G401 (cell line): ENCODE measurements at regions not wholly inside any gene's neighbourhood (a gene's known extent, or its start where the extent isn't known, plus 50 kb on each side); places are given as distances from the start of the nearest gene placed in this dataset.
"Not testable (repeated sequence)": the region's sequence is repeated elsewhere in the genome, so short reads cannot be mapped to it uniquely, and the experiment has no call there.

Experiments
- DNase-seq: peaks from one replicate; pipeline ENCODE4 v3.0.0-alpha.2; 2015; ENCODE audit warnings: low spot score
- in situ Hi-C: cut with HindIII; loops from 2 replicates; pipeline ENCODE4 v1.10.0; 2016; ENCODE audit warnings: low sequenced_read_pairs, mixed read lengths

- no peak for DNase-seq
- in situ Hi-C loops, result no loop called here
Observed at GRCh38 chr5:19104948-19105347, 883.1 kb downstream of the CDH18 start.

- no peak for DNase-seq
- in situ Hi-C loops, result no loop called here
Observed at GRCh38 chr5:19122923-19123322, 865.1 kb downstream of the CDH18 start.

- in situ Hi-C loops, result no loop called here
- DNase-seq, result peak; percentile 55
Observed at GRCh38 chr5:19125956-19126713, 861.9 kb downstream of the CDH18 start.

- no peak for DNase-seq
- in situ Hi-C loops, result no loop called here
Observed at GRCh38 chr5:19140276-19140675, 847.7 kb downstream of the CDH18 start.

GRCh38 chr5:19141937-19142524 is 846.0 kb downstream of the CDH18 start:
- DNase-seq, in situ Hi-C loops: not testable (repeated sequence)

GRCh38 chr5:19142713-19143414 is 845.1 kb downstream of the CDH18 start:
- DNase-seq, in situ Hi-C loops: not testable (repeated sequence)

GRCh38 chr5:19143935-19144334 is 844.1 kb downstream of the CDH18 start:
- in situ Hi-C loops, result no loop called here
- no peak for DNase-seq

- in situ Hi-C loops, result no loop called here
Observed at GRCh38 chr5:19169426-19169825, 818.6 kb downstream of the CDH18 start.

GRCh38 chr5:19172926-19173470 is 815.0 kb downstream of the CDH18 start:
- in situ Hi-C loops, result no loop called here
- peak; percentile 99 for DNase-seq

More at GRCh38 chr5:19169426-19169825, 818.6 kb downstream of the CDH18 start:
- no peak for DNase-seq

GRCh38 chr5:19175776-19176570 is 812.0 kb downstream of the CDH18 start:
- in situ Hi-C loops, result no loop called here
- DNase-seq, result peak; percentile 89

- in situ Hi-C loops, result no loop called here
- peak; percentile 73 for DNase-seq
Observed at GRCh38 chr5:19179571-19179970, 808.4 kb downstream of the CDH18 start.

GRCh38 chr5:19189176-19189575 is 798.8 kb downstream of the CDH18 start:
- in situ Hi-C loops, result no loop called here
- DNase-seq, result no peak

GRCh38 chr5:19193631-19194030 is 794.4 kb downstream of the CDH18 start:
- no peak for DNase-seq
- in situ Hi-C loops, result no loop called here

- in situ Hi-C loops, result no loop called here
Observed at GRCh38 chr5:19196631-19197030, 791.4 kb downstream of the CDH18 start.

GRCh38 chr5:19200251-19200650 is 787.7 kb downstream of the CDH18 start:
- in situ Hi-C loops, result no loop called here
- DNase-seq, result no peak

More at GRCh38 chr5:19196631-19197030, 791.4 kb downstream of the CDH18 start:
- DNase-seq, result no peak

GRCh38 chr5:19208397-19208796 is 779.6 kb downstream of the CDH18 start:
- peak; percentile 57 for DNase-seq
- in situ Hi-C loops, result no loop called here

- no peak for DNase-seq
- in situ Hi-C loops, result no loop called here
Observed at GRCh38 chr5:19210886-19211285, 777.1 kb downstream of the CDH18 start.

GRCh38 chr5:19229179-19229835 is 758.7 kb downstream of the CDH18 start:
- in situ Hi-C loops, result no loop called here

GRCh38 chr5:19233573-19233972 is 754.4 kb downstream of the CDH18 start:
- in situ Hi-C loops, result no loop called here
- no peak for DNase-seq

More at GRCh38 chr5:19229179-19229835, 758.7 kb downstream of the CDH18 start:
- no peak for DNase-seq
